Ovary (tissue), 7 donors: ENCODE measurements at regions not wholly inside any gene's neighbourhood (a gene's known extent, or its start where the extent isn't known, plus 50 kb on each side); places are given as distances from the start of the nearest gene placed in this dataset.

Source experiments
- DNase-seq, 5 donors: peaks; one replicate each; pipeline ENCODE4 v3.0.0-alpha.2; 2019 to 2020
- H3K27ac ChIP-seq, 2 donors: fragments of 200-600 bp; one replicate each; pipeline versions ENCODE4 v1.5.1 to v1.8.0; 2019 to 2022
- H3K27me3 ChIP-seq: fragments of 200-600 bp; one replicate; pipeline ENCODE4 v1.8.0; 2022
- H3K36me3 ChIP-seq: fragments of 200-600 bp; sonication (generic); one replicate; pipeline ENCODE4 v1.5.1; 2019
- H3K4me1 ChIP-seq: one replicate; pipeline ENCODE4 v1.8.1; 2013; ENCODE audit warnings: mild to moderate bottlenecking, moderate library complexity; ENCODE audit not compliant: insufficient read depth
- H3K4me3 ChIP-seq: fragments of 200-600 bp; sonication (generic); one replicate; pipeline ENCODE4 v1.5.1; 2017
- H3K9me3 ChIP-seq, 2 donors: fragments of 200-600 bp in 1 of 2; sonication (generic) in 1 of 2; one replicate each; pipeline versions ENCODE4 v1.5.1 to v1.8.1; 2013 to 2019; ENCODE audit warnings: mild to moderate bottlenecking in 1 of 2, moderate library complexity in 1 of 2
- EP300 ChIP-seq: sonication (generic); formaldehyde crosslinking; IDR thresholded peaks from one replicate; pipeline ENCODE4 v1.6.1; 2017; ENCODE audit warnings: antibody characterized with exemption
- POLR2A ChIP-seq: fragments of 450-650 bp; IDR thresholded peaks from one replicate; pipeline ENCODE4 v1.6.1; 2017; ENCODE audit warnings: antibody characterized with exemption, mild to moderate bottlenecking, moderate library complexity
- WGBS, 3 donors: extraction: QIAGEN DNeasy Blood & Tissue Kit in 1 of 3; methylation state at CpG; one replicate each; pipeline versions ENCODE4 v1.1.5 to v1.1.7; 2013 to 2017; 5-methylcytosine and 5-hydroxymethylcytosine counted together
- intact Hi-C, 4 donors: fragments of 100-400 bp; cut with DNase I; formaldehyde crosslinking; loops; one replicate each; pipeline versions ENCODE4 v1.11.0 to v1.15.1; 2022 to 2023
- TF ChIP-seq, protein P1 (sequence below), 3 donors: fragments of 450-650 bp in 2 of 3; fragments of 200-600 bp in 1 of 3; IDR thresholded peaks; one replicate each; pipeline versions ENCODE4 v1.5.1 to v1.8.0; 2016 to 2022; ENCODE audit warnings: antibody characterized with exemption in 3 of 3, mild to moderate bottlenecking in 1 of 3
- donor health status: DM: no; HTN: no; CAD: no; lungs with moderate emphysema.
- donor health status: DM: no; HTN: no; CAD: no.
- donor health status: Bipolar disorder and iron deficiency.
- donor health status: DM: no; HTN: no; CAD: no.
- donor health status: DM: yes; HTN: yes; CAD: no.

DNA sequence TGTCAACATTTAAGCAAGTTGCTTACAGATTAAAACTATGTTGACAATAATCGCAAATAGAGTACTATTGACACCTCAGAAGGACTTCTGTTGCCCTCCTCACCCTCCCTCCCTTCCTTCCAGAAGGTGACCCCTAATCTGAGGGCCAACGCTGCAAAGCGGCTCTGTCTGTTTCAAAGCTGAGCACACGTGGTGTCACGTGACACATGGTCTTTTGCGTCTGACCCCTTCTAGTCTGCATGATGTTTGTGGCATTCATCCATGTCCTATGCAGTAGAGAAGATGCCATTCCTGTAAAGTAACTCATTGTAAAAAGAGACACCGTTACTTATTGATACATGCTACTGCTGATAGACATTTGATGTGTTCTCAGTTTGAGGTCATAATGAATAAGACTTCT lies 182.3 kb downstream of the THBS2 start:
- Histone ChIP-seq H3K27me3 (no peaks in the 10 kb centered on the region), H3K4me3 (no peak overlapping the region), H3K27ac (no peak overlapping the region), H3K4me1 (peaks cover 21% of the 10 kb centered on the region), H3K36me3 (no peaks in the 10 kb centered on the region), H3K9me3 (no peaks in the 10 kb centered on the region)
- DNase-seq: no peak
- 86 to 94% (median 91%) methylated on average over 7 of the region's 7 CpGs for WGBS, 3 donors
- intact Hi-C loops: no loop called here
- TF ChIP-seq, protein P1, sequence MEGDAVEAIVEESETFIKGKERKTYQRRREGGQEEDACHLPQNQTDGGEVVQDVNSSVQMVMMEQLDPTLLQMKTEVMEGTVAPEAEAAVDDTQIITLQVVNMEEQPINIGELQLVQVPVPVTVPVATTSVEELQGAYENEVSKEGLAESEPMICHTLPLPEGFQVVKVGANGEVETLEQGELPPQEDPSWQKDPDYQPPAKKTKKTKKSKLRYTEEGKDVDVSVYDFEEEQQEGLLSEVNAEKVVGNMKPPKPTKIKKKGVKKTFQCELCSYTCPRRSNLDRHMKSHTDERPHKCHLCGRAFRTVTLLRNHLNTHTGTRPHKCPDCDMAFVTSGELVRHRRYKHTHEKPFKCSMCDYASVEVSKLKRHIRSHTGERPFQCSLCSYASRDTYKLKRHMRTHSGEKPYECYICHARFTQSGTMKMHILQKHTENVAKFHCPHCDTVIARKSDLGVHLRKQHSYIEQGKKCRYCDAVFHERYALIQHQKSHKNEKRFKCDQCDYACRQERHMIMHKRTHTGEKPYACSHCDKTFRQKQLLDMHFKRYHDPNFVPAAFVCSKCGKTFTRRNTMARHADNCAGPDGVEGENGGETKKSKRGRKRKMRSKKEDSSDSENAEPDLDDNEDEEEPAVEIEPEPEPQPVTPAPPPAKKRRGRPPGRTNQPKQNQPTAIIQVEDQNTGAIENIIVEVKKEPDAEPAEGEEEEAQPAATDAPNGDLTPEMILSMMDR (IDR thresholded peaks at IDR 0.05): no peak
- TF ChIP-seq POLR2A (no peak), EP300 (no peak)

DNA sequence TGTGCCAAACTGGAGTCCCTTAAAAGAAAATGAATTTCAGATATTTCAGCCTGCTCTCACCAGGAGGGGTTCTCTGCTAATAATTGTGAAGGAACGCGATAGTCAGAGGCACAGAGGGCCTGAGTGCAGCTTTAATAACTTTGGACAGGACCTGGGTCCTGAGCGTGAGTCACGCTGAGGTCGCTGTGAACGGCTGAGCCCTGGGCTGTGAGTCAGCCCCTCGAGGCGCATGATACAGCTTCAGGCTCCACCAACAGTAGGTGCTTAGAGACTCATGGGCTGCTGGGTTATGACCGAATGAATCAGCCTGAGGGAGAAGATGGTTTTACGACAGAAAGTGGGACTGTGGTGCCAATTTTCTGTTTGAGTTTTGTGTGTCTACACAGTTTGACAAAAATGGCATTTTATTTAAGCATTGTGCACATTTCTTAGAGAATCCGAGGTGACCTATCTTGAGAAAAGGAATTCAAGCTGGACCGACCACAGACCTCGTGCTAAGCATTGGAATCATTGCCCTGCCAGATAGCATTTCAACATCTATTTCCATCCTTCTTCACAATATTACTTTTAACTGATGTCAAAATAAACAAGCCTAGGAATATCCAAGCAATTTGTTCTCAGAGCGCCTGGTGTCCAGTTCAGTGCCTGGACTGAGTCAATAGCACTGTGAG lies 183.0 kb downstream of the THBS2 start:
- WGBS, 3 donors: 39 to 71% (median 55%) methylated on average over 14 of the region's 14 CpGs

DNA sequence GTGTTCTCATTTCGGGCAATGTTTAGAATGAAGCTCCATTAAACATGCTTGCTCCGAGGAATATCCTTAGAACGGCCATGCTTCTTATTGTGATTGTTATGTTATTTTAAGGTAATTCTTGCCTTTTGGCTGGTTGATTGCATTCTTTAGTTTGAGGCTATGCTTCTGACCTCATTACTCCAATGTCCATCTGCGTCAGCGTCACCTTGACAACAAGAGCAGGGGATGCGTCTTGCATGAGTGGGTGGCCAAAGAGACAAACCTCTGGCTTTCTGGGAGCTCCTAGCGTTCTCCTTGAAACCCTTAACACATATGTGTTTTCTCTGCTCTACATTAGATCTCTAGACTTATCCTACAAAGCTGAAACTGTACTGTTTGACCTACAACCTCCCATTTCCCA lies 184.3 kb downstream of the THBS2 start:
- H3K4me1 ChIP-seq: peaks cover 11% of the 10 kb centered on the region
- no peak overlapping the region for H3K27ac ChIP-seq
- no peaks in the 10 kb centered on the region for H3K27me3 ChIP-seq
- WGBS, 3 donors: 95 to 96% (median 96%) methylated on average over 7 of the region's 7 CpGs
- no peaks in the 10 kb centered on the region for H3K36me3 ChIP-seq
- no peaks in the 10 kb centered on the region for H3K9me3 ChIP-seq
- no peak for DNase-seq
- no peak overlapping the region for H3K4me3 ChIP-seq
- TF ChIP-seq EP300 (no peak), POLR2A (no peak)
- TF ChIP-seq, protein P1 (IDR thresholded peaks at IDR 0.05): no peak
- intact Hi-C loops: no loop called here

More for the DNA sequence above, 183.0 kb downstream of the THBS2 start:
- peak in 4 of 5 donors; percentile 57 to 84 (median 72) for DNase-seq
- Histone ChIP-seq H3K4me3 (no peak overlapping the region), H3K9me3 (no peaks in the 10 kb centered on the region), H3K36me3 (no peaks in the 10 kb centered on the region), H3K4me1 (peaks cover 14% of the 10 kb centered on the region), H3K27ac (no peak overlapping the region), H3K27me3 (no peaks in the 10 kb centered on the region)
- TF ChIP-seq, protein P1 (IDR thresholded peaks at IDR 0.05): no peak
- TF ChIP-seq EP300 (peak; percentile 27), POLR2A (no peak)
- intact Hi-C loops: no loop called here

DNA sequence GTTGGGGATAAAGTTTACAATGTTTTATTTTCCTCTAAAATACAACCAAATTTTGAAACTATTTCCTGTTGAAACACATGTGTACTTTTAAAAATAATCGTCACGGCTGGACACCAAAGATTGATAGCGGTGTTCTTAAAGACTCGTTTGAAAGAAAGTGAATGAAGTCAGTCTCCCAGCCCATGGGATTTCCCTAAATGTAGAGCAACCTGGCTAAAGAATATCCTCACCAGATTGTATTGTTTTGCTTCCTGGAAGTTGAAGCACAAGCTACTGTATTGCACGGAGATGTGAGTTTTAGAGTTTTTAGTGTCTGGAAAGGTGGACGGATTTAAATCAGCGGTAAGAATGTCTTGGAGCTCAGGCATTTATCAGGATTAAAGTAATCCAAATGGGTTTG lies 189.5 kb downstream of the THBS2 start:
- 57 to 62% (median 60%) methylated on average over 7 of the region's 7 CpGs for WGBS, 3 donors
- H3K27me3 ChIP-seq: no peaks in the 10 kb centered on the region
- no peak overlapping the region for H3K27ac ChIP-seq
- no peak for DNase-seq
- no peaks in the 10 kb centered on the region for H3K4me1 ChIP-seq
- H3K36me3 ChIP-seq: no peaks in the 10 kb centered on the region
- TF ChIP-seq, protein P1 (IDR thresholded peaks at IDR 0.05): no peak
- TF ChIP-seq POLR2A (no peak), EP300 (no peak)
- no peaks in the 10 kb centered on the region for H3K9me3 ChIP-seq
- H3K4me3 ChIP-seq: no peak overlapping the region
- intact Hi-C loops: no loop called here
